GM23248 (cell line): ENCODE measurements at regions not wholly inside any gene's neighbourhood (a gene's known extent, or its start where the extent isn't known, plus 50 kb on each side); places are given as distances from the start of the nearest gene placed in this dataset.

ENCODE experiments used
- EZH2 ChIP-seq: fragments of 200-600 bp; sonication (generic); IDR thresholded peaks from 2 replicates; pipeline ENCODE4 v1.6.1; 2018; ENCODE audit warnings: antibody characterized with exemption, mild to moderate bottlenecking; ENCODE audit not compliant: insufficient read depth, poor library complexity, severe bottlenecking
- EZH2phosphoT487 ChIP-seq: fragments of 200-600 bp; sonication (generic); IDR thresholded peaks from 2 replicates; pipeline ENCODE4 v1.6.1; 2018; ENCODE audit warnings: antibody characterized with exemption, moderate library complexity, mild to moderate bottlenecking, low read depth; ENCODE audit not compliant: insufficient read depth

- TF ChIP-seq EZH2phosphoT487: no peak
- no peak for TF ChIP-seq EZH2
Measured at GRCh38 chr17:45651145-45651709, 132.9 kb upstream of the CRHR1 start.
